ENCODE measurements at regions not wholly inside any gene's neighbourhood (a gene's known extent, or its start where the extent isn't known, plus 50 kb on each side); places are given as distances from the start of the nearest gene placed in this dataset.

DNA sequence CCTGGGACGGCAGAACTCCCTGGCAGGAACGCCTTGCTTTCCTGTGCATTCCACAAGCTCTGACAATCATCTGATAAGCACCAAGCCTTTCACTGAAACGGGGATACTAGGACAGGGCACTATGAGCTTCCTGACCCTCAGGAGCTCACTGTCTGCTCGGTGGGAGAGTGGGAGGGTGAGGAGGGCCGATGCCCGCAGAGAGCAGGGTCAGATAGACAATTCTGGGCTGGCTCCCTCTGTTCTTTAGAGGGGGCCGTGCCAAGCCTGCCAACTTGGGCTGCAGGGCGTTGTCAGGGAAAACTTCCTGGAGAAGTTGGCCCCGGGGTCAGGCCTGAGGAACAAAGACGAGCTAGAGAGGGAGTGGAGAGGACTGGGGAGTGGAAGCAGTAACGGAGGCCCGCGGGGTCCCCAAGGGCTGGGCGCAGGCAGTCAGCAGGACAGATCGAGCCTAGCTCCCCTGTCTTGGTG lies 82.0 kb downstream of the CTAGE1 start:
- TF ChIP-seq, protein P1, sequence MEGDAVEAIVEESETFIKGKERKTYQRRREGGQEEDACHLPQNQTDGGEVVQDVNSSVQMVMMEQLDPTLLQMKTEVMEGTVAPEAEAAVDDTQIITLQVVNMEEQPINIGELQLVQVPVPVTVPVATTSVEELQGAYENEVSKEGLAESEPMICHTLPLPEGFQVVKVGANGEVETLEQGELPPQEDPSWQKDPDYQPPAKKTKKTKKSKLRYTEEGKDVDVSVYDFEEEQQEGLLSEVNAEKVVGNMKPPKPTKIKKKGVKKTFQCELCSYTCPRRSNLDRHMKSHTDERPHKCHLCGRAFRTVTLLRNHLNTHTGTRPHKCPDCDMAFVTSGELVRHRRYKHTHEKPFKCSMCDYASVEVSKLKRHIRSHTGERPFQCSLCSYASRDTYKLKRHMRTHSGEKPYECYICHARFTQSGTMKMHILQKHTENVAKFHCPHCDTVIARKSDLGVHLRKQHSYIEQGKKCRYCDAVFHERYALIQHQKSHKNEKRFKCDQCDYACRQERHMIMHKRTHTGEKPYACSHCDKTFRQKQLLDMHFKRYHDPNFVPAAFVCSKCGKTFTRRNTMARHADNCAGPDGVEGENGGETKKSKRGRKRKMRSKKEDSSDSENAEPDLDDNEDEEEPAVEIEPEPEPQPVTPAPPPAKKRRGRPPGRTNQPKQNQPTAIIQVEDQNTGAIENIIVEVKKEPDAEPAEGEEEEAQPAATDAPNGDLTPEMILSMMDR (IDR thresholded peaks at IDR 0.05) = no peak
- no peak for TF ChIP-seq POLR2A (IDR thresholded peaks at IDR 0.05)

Data from right lobe of liver (tissue), 4 donors.